Keratinocyte (primary cell): ENCODE measurements at regions not wholly inside any gene's neighbourhood (a gene's known extent, or its start where the extent isn't known, plus 50 kb on each side); places are given as distances from the start of the nearest gene placed in this dataset.

ENCODE experiments used
- EZH2 ChIP-seq: IDR thresholded peaks from one replicate; pipeline ENCODE4 v1.6.1; 2012; ENCODE audit warnings: inconsistent platforms, mild to moderate bottlenecking, low read length, moderate library complexity
- TF ChIP-seq, protein P1 (sequence below), 3 experiments: IDR thresholded peaks in 1 of 3; conservative IDR thresholded peaks in 1 of 3; optimal IDR thresholded peaks in 1 of 3; 2 replicates in 2 of 3; 3 replicates in 1 of 3; pipeline versions ENCODE3 to v1.5.1; 2011; ENCODE audit warnings: low read length in 3 of 3, mild to moderate bottlenecking in 3 of 3, moderate library complexity in 2 of 3, control low read depth in 1 of 3, inconsistent platforms in 1 of 3; ENCODE audit not compliant: insufficient read depth in 2 of 3; ENCODE audit errors: extremely low read depth in 1 of 3

DNA sequence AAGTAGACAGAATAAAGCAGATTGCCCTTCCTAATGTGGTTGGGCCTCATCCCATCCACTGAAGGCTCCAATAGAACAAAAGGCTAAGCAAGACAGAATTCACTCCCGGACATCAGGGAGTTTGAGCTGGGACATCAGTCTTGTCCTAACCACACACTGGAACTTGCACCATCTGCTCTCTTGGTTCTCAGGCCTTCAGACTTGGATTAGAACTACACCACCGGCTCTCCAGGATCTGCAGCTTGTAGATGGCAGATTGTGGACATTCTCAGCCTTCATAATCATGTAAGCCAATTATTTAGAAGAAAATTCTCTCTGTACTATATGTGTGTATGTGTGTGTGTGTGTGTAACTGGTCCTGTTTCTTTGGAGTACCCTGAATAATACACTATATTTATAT is 394.7 kb upstream of the LMCD1 start:
- TF ChIP-seq, protein P1, sequence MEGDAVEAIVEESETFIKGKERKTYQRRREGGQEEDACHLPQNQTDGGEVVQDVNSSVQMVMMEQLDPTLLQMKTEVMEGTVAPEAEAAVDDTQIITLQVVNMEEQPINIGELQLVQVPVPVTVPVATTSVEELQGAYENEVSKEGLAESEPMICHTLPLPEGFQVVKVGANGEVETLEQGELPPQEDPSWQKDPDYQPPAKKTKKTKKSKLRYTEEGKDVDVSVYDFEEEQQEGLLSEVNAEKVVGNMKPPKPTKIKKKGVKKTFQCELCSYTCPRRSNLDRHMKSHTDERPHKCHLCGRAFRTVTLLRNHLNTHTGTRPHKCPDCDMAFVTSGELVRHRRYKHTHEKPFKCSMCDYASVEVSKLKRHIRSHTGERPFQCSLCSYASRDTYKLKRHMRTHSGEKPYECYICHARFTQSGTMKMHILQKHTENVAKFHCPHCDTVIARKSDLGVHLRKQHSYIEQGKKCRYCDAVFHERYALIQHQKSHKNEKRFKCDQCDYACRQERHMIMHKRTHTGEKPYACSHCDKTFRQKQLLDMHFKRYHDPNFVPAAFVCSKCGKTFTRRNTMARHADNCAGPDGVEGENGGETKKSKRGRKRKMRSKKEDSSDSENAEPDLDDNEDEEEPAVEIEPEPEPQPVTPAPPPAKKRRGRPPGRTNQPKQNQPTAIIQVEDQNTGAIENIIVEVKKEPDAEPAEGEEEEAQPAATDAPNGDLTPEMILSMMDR (optimal IDR thresholded peaks at IDR 0.05 in 1 of 3, IDR thresholded peaks at IDR 0.05 in 1 of 3, conservative IDR thresholded peaks at IDR 0.05 in 1 of 3; ENCODE audit: extremely low read depth in 1 of 3, insufficient read depth in 2 of 3, low read length in 3 of 3): no peak
- no peak for TF ChIP-seq EZH2
